Cerebellar cortex (tissue), 1 donor: ENCODE measurements at regions not wholly inside any gene's neighbourhood (a gene's known extent, or its start where the extent isn't known, plus 50 kb on each side); places are given as distances from the start of the nearest gene placed in this dataset.

ENCODE experiments used
- DNase-seq: peaks from one replicate; pipeline ENCODE4 v3.0.0-alpha.2; 2015; ENCODE audit warnings: low spot score

GRCh38 chr6:87806635-87807034 lies 104.6 kb upstream of the AKIRIN2 start:
- no peak for DNase-seq

GRCh38 chr6:87806099-87806498 lies 104.1 kb upstream of the AKIRIN2 start:
- no peak for DNase-seq

GRCh38 chr6:87803791-87804190 lies 101.8 kb upstream of the AKIRIN2 start:
- no peak for DNase-seq

- DNase-seq = no peak
Measured at GRCh38 chr6:87799651-87800050, 97.6 kb upstream of the AKIRIN2 start.

- DNase-seq = no peak
Measured at GRCh38 chr6:87798393-87799278, 96.6 kb upstream of the AKIRIN2 start.

- DNase-seq = no peak
Measured at GRCh38 chr6:87794922-87795885, 93.2 kb upstream of the AKIRIN2 start.

- DNase-seq = no peak
Measured at GRCh38 chr6:87793315-87793714, 91.3 kb upstream of the AKIRIN2 start.

GRCh38 chr6:87791982-87792381 lies 89.9 kb upstream of the AKIRIN2 start:
- no peak for DNase-seq

GRCh38 chr6:87791485-87791884 lies 89.5 kb upstream of the AKIRIN2 start:
- no peak for DNase-seq

GRCh38 chr6:87791029-87791428 lies 89.0 kb upstream of the AKIRIN2 start:
- no peak for DNase-seq

GRCh38 chr6:87789900-87790290 lies 87.9 kb upstream of the AKIRIN2 start:
- DNase-seq = no peak

GRCh38 chr6:87789198-87789899 lies 87.3 kb upstream of the AKIRIN2 start:
- DNase-seq = no peak

GRCh38 chr6:87788141-87788540 lies 86.1 kb upstream of the AKIRIN2 start:
- no peak for DNase-seq

- DNase-seq = no peak
Measured at GRCh38 chr6:87785229-87785862, 83.3 kb upstream of the AKIRIN2 start.

- no peak for DNase-seq
Measured at GRCh38 chr6:87784690-87785089, 82.7 kb upstream of the AKIRIN2 start.

- DNase-seq = no peak
Measured at GRCh38 chr6:87784051-87784450, 82.0 kb upstream of the AKIRIN2 start.

- DNase-seq = no peak
Measured at GRCh38 chr6:87779542-87779941, 77.5 kb upstream of the AKIRIN2 start.

GRCh38 chr6:87772597-87773530 lies 70.8 kb upstream of the AKIRIN2 start:
- no peak for DNase-seq

GRCh38 chr6:87767478-87767877 lies 65.4 kb upstream of the AKIRIN2 start:
- no peak for DNase-seq

- no peak for DNase-seq
Measured at GRCh38 chr6:87766211-87766610, 64.2 kb upstream of the AKIRIN2 start.

GRCh38 chr6:87763901-87764300 lies 61.9 kb upstream of the AKIRIN2 start:
- no peak for DNase-seq
